NB4 (cell line): ENCODE measurements at regions not wholly inside any gene's neighbourhood (a gene's known extent, or its start where the extent isn't known, plus 50 kb on each side); places are given as distances from the start of the nearest gene placed in this dataset.

Experiments
- DNase-seq: peaks from one replicate; pipeline ENCODE4 v3.0.0; 2010; ENCODE audit warnings: low read depth
- H3K4me3 ChIP-seq: one replicate; pipeline ENCODE4 v1.5.1; 2011; ENCODE audit warnings: mild to moderate bottlenecking, low read depth, low read length, moderate library complexity
- MAX ChIP-seq: IDR thresholded peaks from 2 replicates; pipeline ENCODE4 v1.6.1; 2011; ENCODE audit warnings: low read depth, low read length
- MYC ChIP-seq: IDR thresholded peaks from 2 replicates; pipeline ENCODE4 v1.6.1; 2011; ENCODE audit warnings: low read depth, low read length
- POLR2A ChIP-seq: IDR thresholded peaks from 2 replicates; pipeline ENCODE4 v1.6.1; 2011; ENCODE audit warnings: mild to moderate bottlenecking; ENCODE audit not compliant: insufficient read length; ENCODE audit errors: extremely low read depth
- TF ChIP-seq, protein P1 (sequence below): IDR thresholded peaks from one replicate; pipeline ENCODE4 v1.5.1; 2012; ENCODE audit warnings: low read depth, low read length

- H3K4me3 ChIP-seq = no peak overlapping the region
- TF ChIP-seq POLR2A = no peak
- no peak for DNase-seq
Observed at GRCh38 chrX:136975684-136976470, 57.9 kb downstream of the GPR101 start.

GRCh38 chrX:136967966-136968365 lies 65.8 kb downstream of the GPR101 start:
- TF ChIP-seq MAX = no peak
- TF ChIP-seq, protein P1, sequence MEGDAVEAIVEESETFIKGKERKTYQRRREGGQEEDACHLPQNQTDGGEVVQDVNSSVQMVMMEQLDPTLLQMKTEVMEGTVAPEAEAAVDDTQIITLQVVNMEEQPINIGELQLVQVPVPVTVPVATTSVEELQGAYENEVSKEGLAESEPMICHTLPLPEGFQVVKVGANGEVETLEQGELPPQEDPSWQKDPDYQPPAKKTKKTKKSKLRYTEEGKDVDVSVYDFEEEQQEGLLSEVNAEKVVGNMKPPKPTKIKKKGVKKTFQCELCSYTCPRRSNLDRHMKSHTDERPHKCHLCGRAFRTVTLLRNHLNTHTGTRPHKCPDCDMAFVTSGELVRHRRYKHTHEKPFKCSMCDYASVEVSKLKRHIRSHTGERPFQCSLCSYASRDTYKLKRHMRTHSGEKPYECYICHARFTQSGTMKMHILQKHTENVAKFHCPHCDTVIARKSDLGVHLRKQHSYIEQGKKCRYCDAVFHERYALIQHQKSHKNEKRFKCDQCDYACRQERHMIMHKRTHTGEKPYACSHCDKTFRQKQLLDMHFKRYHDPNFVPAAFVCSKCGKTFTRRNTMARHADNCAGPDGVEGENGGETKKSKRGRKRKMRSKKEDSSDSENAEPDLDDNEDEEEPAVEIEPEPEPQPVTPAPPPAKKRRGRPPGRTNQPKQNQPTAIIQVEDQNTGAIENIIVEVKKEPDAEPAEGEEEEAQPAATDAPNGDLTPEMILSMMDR = no peak
- TF ChIP-seq POLR2A = no peak
- H3K4me3 ChIP-seq = no peak overlapping the region
- DNase-seq = no peak

- H3K4me3 ChIP-seq = no peak overlapping the region
- DNase-seq = no peak
- no peak for TF ChIP-seq MAX
Observed at GRCh38 chrX:136963973-136964372, 69.8 kb downstream of the GPR101 start.

GRCh38 chrX:136961594-136962135 lies 72.1 kb downstream of the GPR101 start:
- TF ChIP-seq MAX = no peak
- TF ChIP-seq, protein P1 = no peak
- DNase-seq = peak; percentile 7
- no peak overlapping the region for H3K4me3 ChIP-seq

GRCh38 chrX:136954930-136955329 lies 74.4 kb upstream of the RBMX start:
- DNase-seq = peak; percentile 50
- TF ChIP-seq POLR2A (no peak), MYC (no peak), MAX (no peak)
- TF ChIP-seq, protein P1 = peak; percentile 33
- no peak overlapping the region for H3K4me3 ChIP-seq

GRCh38 chrX:136953867-136954787 lies 73.6 kb upstream of the RBMX start:
- no peak for TF ChIP-seq MYC
- no peak for TF ChIP-seq MAX
- no peak for TF ChIP-seq POLR2A
- TF ChIP-seq, protein P1 = peak; percentile 66
- peak; percentile 79 for DNase-seq
- no peak overlapping the region for H3K4me3 ChIP-seq
